OCI-LY3 (cell line): ENCODE measurements at regions not wholly inside any gene's neighbourhood (a gene's known extent, or its start where the extent isn't known, plus 50 kb on each side); places are given as distances from the start of the nearest gene placed in this dataset.
A peak's percentile ranks its signal among the peaks of the same experiment; 100 is the strongest.

Source experiments
- H2AFZ ChIP-seq: fragments of 200-600, 300-600 bp; shearing (Covaris generic); 2 replicates; pipeline ENCODE4 v1.6.0; 2014; ENCODE audit warnings: antibody characterized with exemption, low read depth, low read length
- H3K27ac ChIP-seq: fragments of 200-600, 300-600 bp; sonication (generic); 2 replicates; pipeline ENCODE4 v1.5.1; 2014; ENCODE audit warnings: mild to moderate bottlenecking, low read length, moderate library complexity, mixed read lengths
- H3K27me3 ChIP-seq: fragments of 200-600, 300-600 bp; sonication (generic); 2 replicates; pipeline ENCODE4 v1.6.1; 2014; ENCODE audit warnings: low read depth, low read length, mixed read lengths
- H3K36me3 ChIP-seq: fragments of 200-600, 300-600 bp; sonication (generic); replicated peaks from 2 replicates; pipeline ENCODE3; 2014; ENCODE audit warnings: low read depth, low read length, mixed read lengths
- H3K4me1 ChIP-seq: fragments of 300-600, 200-600 bp; sonication (generic); 2 replicates; pipeline ENCODE4 v1.6.1; 2014; ENCODE audit warnings: low read length, mixed read lengths
- H3K4me2 ChIP-seq: fragments of 200-600, 300-600 bp; sonication (generic); 2 replicates; pipeline ENCODE4 v1.6.1; 2014; ENCODE audit warnings: low read length, mixed read lengths
- H3K4me3 ChIP-seq: fragments of 300-600, 200-600 bp; sonication (generic); 2 replicates; pipeline ENCODE4 v1.5.1; 2014; ENCODE audit warnings: antibody characterized with exemption, mild to moderate bottlenecking, low read length, moderate library complexity
- H3K79me2 ChIP-seq: fragments of 300-600, 200-600 bp; shearing (Covaris generic); 2 replicates; pipeline ENCODE4 v1.6.1; 2014; ENCODE audit warnings: mild to moderate bottlenecking, low read length, mixed read lengths
- H3K9ac ChIP-seq: fragments of 300-600, 200-600 bp; shearing (Covaris generic); 2 replicates; pipeline ENCODE4 v1.6.0; 2014; ENCODE audit warnings: mild to moderate bottlenecking, low read length, moderate library complexity
- H3K9me3 ChIP-seq: fragments of 200-600, 300-600 bp; shearing (Covaris generic); 2 replicates; pipeline ENCODE4 v1.6.1; 2014; ENCODE audit warnings: low read length, mixed read lengths; ENCODE audit not compliant: insufficient read depth
- H4K20me1 ChIP-seq: fragments of 200-600, 300-600 bp; sonication (generic); 2 replicates; pipeline ENCODE4 v1.6.1; 2016; ENCODE audit warnings: low read length, mixed read lengths; ENCODE audit not compliant: insufficient read depth
- CTCF ChIP-seq: fragments of 200-600, 300-600 bp; sonication (generic); IDR thresholded peaks from 2 replicates; pipeline ENCODE4 v1.5.1; 2014; ENCODE audit warnings: antibody characterized with exemption, low read length, low read depth
- EZH2phosphoT487 ChIP-seq: fragments of 200-600 bp; shearing (Covaris generic); IDR thresholded peaks from 2 replicates; pipeline ENCODE4 v1.6.1; 2018; ENCODE audit warnings: antibody characterized with exemption, mixed run types, low read depth

GRCh38 chr5:110086658-110087388 is 397.1 kb downstream of the MAN2A1 start:
- Histone ChIP-seq H3K27me3 (no peaks in the 10 kb centered on the region), H3K27ac (no peak overlapping the region), H3K36me3 (no peaks in the 10 kb centered on the region), H2AFZ (peak overlapping the region; percentile 65; the same call in 1 of the 2 replicates), H4K20me1 (no peaks in the 10 kb centered on the region), H3K79me2 (no peaks in the 10 kb centered on the region), H3K9ac (no peak overlapping the region), H3K4me1 (no peaks in the 10 kb centered on the region), H3K4me2 (peak overlapping the region; percentile 22; the same call in 1 of the 2 replicates), H3K9me3 (no peaks in the 10 kb centered on the region), H3K4me3 (no peak overlapping the region)
- TF ChIP-seq CTCF = no peak
- TF ChIP-seq EZH2phosphoT487 = no peak

- TF ChIP-seq EZH2phosphoT487 (no peak), CTCF (no peak)
- H3K4me1 ChIP-seq = no peaks in the 10 kb centered on the region
- no peak overlapping the region for H3K9ac ChIP-seq
- H3K79me2 ChIP-seq = no peaks in the 10 kb centered on the region
- no peak overlapping the region for H3K27ac ChIP-seq
- H3K4me2 ChIP-seq = no peak overlapping the region
- H2AFZ ChIP-seq = no peak overlapping the region
- no peak overlapping the region for H3K4me3 ChIP-seq
- no peaks in the 10 kb centered on the region for H4K20me1 ChIP-seq
- H3K27me3 ChIP-seq = no peaks in the 10 kb centered on the region
- no peaks in the 10 kb centered on the region for H3K9me3 ChIP-seq
- H3K36me3 ChIP-seq = no peaks in the 10 kb centered on the region
These were observed 398.1 kb downstream of the MAN2A1 start for GRCh38 chr5:110087829-110088228.

- Histone ChIP-seq H3K4me2 (no peak overlapping the region), H2AFZ (no peak overlapping the region), H3K9me3 (no peaks in the 10 kb centered on the region), H3K27ac (no peak overlapping the region), H3K4me1 (no peaks in the 10 kb centered on the region), H3K27me3 (no peaks in the 10 kb centered on the region), H3K4me3 (no peak overlapping the region), H3K36me3 (no peaks in the 10 kb centered on the region), H3K9ac (no peak overlapping the region), H3K79me2 (no peaks in the 10 kb centered on the region), H4K20me1 (no peaks in the 10 kb centered on the region)
- TF ChIP-seq EZH2phosphoT487 (no peak), CTCF (no peak)
These were observed 399.1 kb downstream of the MAN2A1 start for GRCh38 chr5:110088676-110089436.
